ENCODE measurements at regions not wholly inside any gene's neighbourhood (a gene's known extent, or its start where the extent isn't known, plus 50 kb on each side); places are given as distances from the start of the nearest gene placed in this dataset.
"Not testable (repeated sequence)": the region's sequence is repeated elsewhere in the genome, so short reads cannot be mapped to it uniquely, and the experiment has no call there.

DNA sequence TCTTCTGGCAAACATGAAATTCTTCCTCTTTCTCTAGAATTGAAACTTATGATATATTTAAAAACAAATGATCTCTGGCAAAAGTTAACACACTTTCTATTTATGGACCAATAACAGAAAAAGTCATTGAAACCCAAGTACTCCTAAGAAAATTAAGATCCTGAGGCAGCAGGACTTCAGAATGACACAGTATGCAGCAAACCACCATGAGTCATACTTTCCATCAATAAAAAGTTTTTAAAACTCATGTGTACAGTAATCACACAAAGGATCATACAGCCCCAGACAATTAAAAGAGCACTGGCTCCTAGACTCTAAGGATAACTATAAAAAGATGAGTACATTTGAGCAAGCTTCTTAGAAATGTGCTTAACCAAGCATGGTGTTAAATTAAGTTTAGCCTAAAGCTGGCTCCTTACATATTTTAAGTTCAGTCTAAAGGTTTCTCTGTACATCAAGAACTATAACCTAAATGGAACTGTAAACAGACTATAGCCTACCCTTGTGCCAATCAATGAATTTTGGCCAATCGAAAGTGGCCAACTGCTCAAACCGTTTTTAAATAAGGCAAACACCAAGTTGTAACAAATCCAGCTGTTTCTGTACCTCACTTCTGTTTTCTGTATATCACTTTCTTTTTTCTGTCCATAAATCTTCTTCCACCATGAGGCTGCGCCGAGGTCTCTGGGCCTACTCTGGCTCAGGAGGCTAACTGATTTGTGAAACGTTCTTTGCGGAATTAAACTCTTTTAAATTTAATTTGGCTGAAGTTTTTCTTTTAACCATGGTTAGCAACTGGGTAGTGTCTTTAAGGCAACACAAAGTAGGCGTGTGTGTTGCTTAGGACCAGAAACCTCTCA, 232.1 kb upstream of the PIK3R1 start:
- no peak overlapping the region for H3K4me3 ChIP-seq (ENCODE audit: low read depth in 1 of 3, low read length in 3 of 3)
- peaks cover 0 to 9% (median 0%) of the 10 kb centered on the region in 4 donors for H3K4me1 ChIP-seq (ENCODE audit: control insufficient read depth in 4 of 4, insufficient read depth in 4 of 4, low read length in 3 of 4)
- H3K9me3 ChIP-seq (ENCODE audit: control insufficient read depth in 4 of 4, low read length in 3 of 4): no peaks in the 10 kb centered on the region
- DNase-seq (ENCODE audit: low spot score): no peak
- no peaks in the 10 kb centered on the region for H3K27me3 ChIP-seq (ENCODE audit: control insufficient read depth in 4 of 4, insufficient read depth in 4 of 4, low read length in 3 of 4)
- H3K36me3 ChIP-seq (ENCODE audit: control insufficient read depth in 4 of 4, insufficient read depth in 3 of 4, low read depth in 1 of 4, low read length in 3 of 4): no peaks in the 10 kb centered on the region
- H3K9ac ChIP-seq (ENCODE audit: low read depth in 1 of 2, low read length in 2 of 2): no peak overlapping the region
- 89% methylated on average over 7 of the region's 7 CpGs for WGBS
- no peak overlapping the region for H3K27ac ChIP-seq (ENCODE audit: low read depth in 1 of 2, low read length in 2 of 2)
- no peak for TF ChIP-seq FOXA2 (IDR thresholded peaks at IDR 0.05)
- TF ChIP-seq REST (IDR thresholded peaks at IDR 0.05): no peak
- TF ChIP-seq JUND (IDR thresholded peaks at IDR 0.05): peak in 1 of 2 donors; percentile 29
- TF ChIP-seq, protein P1, sequence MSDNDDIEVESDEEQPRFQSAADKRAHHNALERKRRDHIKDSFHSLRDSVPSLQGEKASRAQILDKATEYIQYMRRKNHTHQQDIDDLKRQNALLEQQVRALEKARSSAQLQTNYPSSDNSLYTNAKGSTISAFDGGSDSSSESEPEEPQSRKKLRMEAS (IDR thresholded peaks at IDR 0.05): no peak
- TF ChIP-seq RAD21 (IDR thresholded peaks at IDR 0.05): no peak

DNA sequence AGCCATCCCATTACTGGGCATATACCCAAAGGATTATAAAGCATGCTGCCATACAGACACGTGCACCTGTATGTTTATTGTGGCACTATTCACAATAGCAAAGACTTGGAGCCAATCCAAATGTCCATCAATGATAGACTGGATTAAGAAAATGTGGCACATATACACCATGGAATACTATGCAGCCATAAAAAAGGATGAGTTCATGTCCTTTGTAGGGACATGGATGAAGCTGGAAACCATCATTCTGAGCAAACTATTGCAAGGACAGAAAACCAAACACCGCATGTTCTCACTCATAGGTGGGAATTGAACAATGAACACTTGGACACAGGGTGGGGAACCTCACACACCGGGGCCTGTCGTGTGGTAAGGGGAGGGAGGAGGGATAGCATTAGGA, 233.4 kb upstream of the PIK3R1 start:
- H3K9ac ChIP-seq (ENCODE audit: low read depth in 1 of 2, low read length in 2 of 2); H3K27ac ChIP-seq (ENCODE audit: low read depth in 1 of 2, low read length in 2 of 2); H3K9me3 ChIP-seq (ENCODE audit: control insufficient read depth in 4 of 4, low read length in 3 of 4); DNase-seq (ENCODE audit: low spot score); H3K4me1 ChIP-seq (ENCODE audit: control insufficient read depth in 4 of 4, insufficient read depth in 4 of 4, low read length in 3 of 4); H3K4me3 ChIP-seq (ENCODE audit: low read depth in 1 of 3, low read length in 3 of 3); H3K36me3 ChIP-seq (ENCODE audit: control insufficient read depth in 4 of 4, insufficient read depth in 3 of 4, low read depth in 1 of 4, low read length in 3 of 4); H3K27me3 ChIP-seq (ENCODE audit: control insufficient read depth in 4 of 4, insufficient read depth in 4 of 4, low read length in 3 of 4): not testable (repeated sequence)
- WGBS: 96% methylated on average over 4 of the region's 4 CpGs

GRCh38 chr5:67978171-67978570, 237.4 kb upstream of the PIK3R1 start:
- 87% methylated on average over 2 of the region's 2 CpGs for WGBS
- Histone ChIP-seq H3K36me3 (ENCODE audit: control insufficient read depth in 4 of 4, insufficient read depth in 3 of 4, low read depth in 1 of 4, low read length in 3 of 4) (no peaks in the 10 kb centered on the region), H3K27ac (ENCODE audit: low read depth in 1 of 2, low read length in 2 of 2) (no peak overlapping the region), H3K9me3 (ENCODE audit: control insufficient read depth in 4 of 4, low read length in 3 of 4) (no peaks in the 10 kb centered on the region), H3K4me1 (ENCODE audit: control insufficient read depth in 4 of 4, insufficient read depth in 4 of 4, low read length in 3 of 4) (peaks cover 0 to 21% (median 13%) of the 10 kb centered on the region in 4 donors), H3K4me3 (ENCODE audit: low read depth in 1 of 3, low read length in 3 of 3) (no peak overlapping the region), H3K27me3 (ENCODE audit: control insufficient read depth in 4 of 4, insufficient read depth in 4 of 4, low read length in 3 of 4) (no peaks in the 10 kb centered on the region), H3K9ac (ENCODE audit: low read depth in 1 of 2, low read length in 2 of 2) (no peak overlapping the region)
- TF ChIP-seq YY1 (IDR thresholded peaks at IDR 0.05): no peak
- DNase-seq (ENCODE audit: low spot score): no peak

- Histone ChIP-seq H3K9ac (ENCODE audit: low read depth in 1 of 2, low read length in 2 of 2) (no peak overlapping the region), H3K4me1 (ENCODE audit: control insufficient read depth in 4 of 4, insufficient read depth in 4 of 4, low read length in 3 of 4) (peaks cover 1 to 32% (median 16%) of the 10 kb centered on the region in 4 donors), H3K27ac (ENCODE audit: low read depth in 1 of 2, low read length in 2 of 2) (no peak overlapping the region), H3K27me3 (ENCODE audit: control insufficient read depth in 4 of 4, insufficient read depth in 4 of 4, low read length in 3 of 4) (no peaks in the 10 kb centered on the region), H3K9me3 (ENCODE audit: control insufficient read depth in 4 of 4, low read length in 3 of 4) (no peaks in the 10 kb centered on the region), H3K4me3 (ENCODE audit: low read depth in 1 of 3, low read length in 3 of 3) (no peak overlapping the region), H3K36me3 (ENCODE audit: control insufficient read depth in 4 of 4, insufficient read depth in 3 of 4, low read depth in 1 of 4, low read length in 3 of 4) (no peaks in the 10 kb centered on the region)
- TF ChIP-seq RAD21 (IDR thresholded peaks at IDR 0.05) (no peak), SP1 (IDR thresholded peaks at IDR 0.05) (no peak), GABPA (IDR thresholded peaks at IDR 0.05 in 1 of 2, conservative IDR thresholded peaks at IDR 0.05 in 1 of 2) (no peak), EGR1 (IDR thresholded peaks at IDR 0.05; ENCODE audit: low read depth in 2 of 2) (no peak)
- TF ChIP-seq, protein P1 (IDR thresholded peaks at IDR 0.05): no peak
- TF ChIP-seq, protein P2, sequence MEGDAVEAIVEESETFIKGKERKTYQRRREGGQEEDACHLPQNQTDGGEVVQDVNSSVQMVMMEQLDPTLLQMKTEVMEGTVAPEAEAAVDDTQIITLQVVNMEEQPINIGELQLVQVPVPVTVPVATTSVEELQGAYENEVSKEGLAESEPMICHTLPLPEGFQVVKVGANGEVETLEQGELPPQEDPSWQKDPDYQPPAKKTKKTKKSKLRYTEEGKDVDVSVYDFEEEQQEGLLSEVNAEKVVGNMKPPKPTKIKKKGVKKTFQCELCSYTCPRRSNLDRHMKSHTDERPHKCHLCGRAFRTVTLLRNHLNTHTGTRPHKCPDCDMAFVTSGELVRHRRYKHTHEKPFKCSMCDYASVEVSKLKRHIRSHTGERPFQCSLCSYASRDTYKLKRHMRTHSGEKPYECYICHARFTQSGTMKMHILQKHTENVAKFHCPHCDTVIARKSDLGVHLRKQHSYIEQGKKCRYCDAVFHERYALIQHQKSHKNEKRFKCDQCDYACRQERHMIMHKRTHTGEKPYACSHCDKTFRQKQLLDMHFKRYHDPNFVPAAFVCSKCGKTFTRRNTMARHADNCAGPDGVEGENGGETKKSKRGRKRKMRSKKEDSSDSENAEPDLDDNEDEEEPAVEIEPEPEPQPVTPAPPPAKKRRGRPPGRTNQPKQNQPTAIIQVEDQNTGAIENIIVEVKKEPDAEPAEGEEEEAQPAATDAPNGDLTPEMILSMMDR (IDR thresholded peaks at IDR 0.05; ENCODE audit: low read depth, low read length, missing input control): no peak
- 81% methylated on average over 5 of the region's 5 CpGs for WGBS
- DNase-seq (ENCODE audit: low spot score): no peak
Measured at GRCh38 chr5:67976891-67977601, 238.5 kb upstream of the PIK3R1 start.

Data from liver (tissue), 8 donors.